Mesothelial cell of epicardium (in vitro differentiated cells): ENCODE measurements at regions not wholly inside any gene's neighbourhood (a gene's known extent, or its start where the extent isn't known, plus 50 kb on each side); places are given as distances from the start of the nearest gene placed in this dataset.

Experiments used
- DNase-seq, 2 experiments: peaks; one replicate each; pipeline ENCODE4 v3.0.0; 2021; ENCODE audit warnings: low spot score in 2 of 2; ENCODE audit not compliant: unreplicated experiment in 2 of 2
- H3K27ac Mint-ChIP-seq: 2 replicates; pipeline ENCODE4 v1.8.0; 2021; ENCODE audit warnings: mixed read lengths
- H3K27me3 Mint-ChIP-seq: 2 replicates; pipeline ENCODE4 v1.8.0; 2021; ENCODE audit warnings: low read depth, mixed read lengths
- H3K36me3 Mint-ChIP-seq: 2 replicates; pipeline ENCODE4 v1.8.0; 2021; ENCODE audit warnings: mixed read lengths
- H3K4me1 Mint-ChIP-seq: 2 replicates; pipeline ENCODE4 v1.8.0; 2021; ENCODE audit warnings: mixed read lengths
- H3K4me3 Mint-ChIP-seq: 2 replicates; pipeline ENCODE4 v1.8.0; 2021; ENCODE audit warnings: mild to moderate bottlenecking, moderate library complexity, mixed read lengths
- H3K9me3 Mint-ChIP-seq: 2 replicates; pipeline ENCODE4 v1.8.0; 2021; ENCODE audit warnings: mixed read lengths
- CTCF ChIP-seq: fragments of 200-600 bp; sonication (generic); IDR thresholded peaks from one replicate; pipeline ENCODE4 v1.5.0; 2021; ENCODE audit warnings: antibody characterized with exemption; ENCODE audit not compliant: unreplicated experiment

- Mint-ChIP-seq H3K36me3 (no peaks in the 10 kb centered on the region), H3K27ac (no peak overlapping the region), H3K9me3 (peaks cover 6% of the 10 kb centered on the region), H3K27me3 (no peaks in the 10 kb centered on the region), H3K4me1 (no peaks in the 10 kb centered on the region), H3K4me3 (no peak overlapping the region)
- no peak for DNase-seq
- no peak for TF ChIP-seq CTCF
Observed at GRCh38 chr13:67990868-67991267, 760.7 kb upstream of the PCDH9 start.

GRCh38 chr13:67986234-67986633, 756.1 kb upstream of the PCDH9 start:
- Mint-ChIP-seq H3K36me3 (no peaks in the 10 kb centered on the region), H3K27me3 (no peaks in the 10 kb centered on the region)

GRCh38 chr13:67977066-67977465, 746.9 kb upstream of the PCDH9 start:
- H3K27ac Mint-ChIP-seq: no peak overlapping the region
- DNase-seq: no peak
- H3K4me3 Mint-ChIP-seq: no peak overlapping the region
- H3K36me3 Mint-ChIP-seq: peaks cover 2% of the 10 kb centered on the region
- no peak for TF ChIP-seq CTCF
- peaks cover 12% of the 10 kb centered on the region for H3K9me3 Mint-ChIP-seq
- H3K4me1 Mint-ChIP-seq: peaks cover under 1% of the 10 kb centered on the region
- no peaks in the 10 kb centered on the region for H3K27me3 Mint-ChIP-seq

More at GRCh38 chr13:67986234-67986633, 756.1 kb upstream of the PCDH9 start:
- no peak for DNase-seq
- H3K27ac Mint-ChIP-seq: no peak overlapping the region
- peaks cover 5% of the 10 kb centered on the region for H3K4me1 Mint-ChIP-seq
- H3K9me3 Mint-ChIP-seq: peaks cover 6% of the 10 kb centered on the region
- TF ChIP-seq CTCF: no peak
- no peak overlapping the region for H3K4me3 Mint-ChIP-seq

GRCh38 chr13:67971291-67971690, 741.2 kb upstream of the PCDH9 start:
- TF ChIP-seq CTCF: no peak
- DNase-seq: no peak
- peaks cover 12% of the 10 kb centered on the region for H3K9me3 Mint-ChIP-seq
- H3K27ac Mint-ChIP-seq: no peak overlapping the region
- no peak overlapping the region for H3K4me3 Mint-ChIP-seq
- peaks cover 29% of the 10 kb centered on the region for H3K4me1 Mint-ChIP-seq
- peaks cover 5% of the 10 kb centered on the region for H3K36me3 Mint-ChIP-seq
- H3K27me3 Mint-ChIP-seq: no peaks in the 10 kb centered on the region

- no peak for DNase-seq
- Mint-ChIP-seq H3K27ac (no peak overlapping the region), H3K9me3 (peaks cover 10% of the 10 kb centered on the region), H3K4me1 (peaks cover 42% of the 10 kb centered on the region), H3K36me3 (peaks cover 5% of the 10 kb centered on the region), H3K27me3 (no peaks in the 10 kb centered on the region), H3K4me3 (no peak overlapping the region)
- TF ChIP-seq CTCF: no peak
Observed at GRCh38 chr13:67967031-67967430, 736.9 kb upstream of the PCDH9 start.

GRCh38 chr13:67966065-67966464, 735.9 kb upstream of the PCDH9 start:
- DNase-seq: no peak
- Mint-ChIP-seq H3K4me1 (peaks cover 36% of the 10 kb centered on the region), H3K4me3 (no peak overlapping the region), H3K27ac (peak overlapping the region; percentile 4), H3K36me3 (peaks cover 5% of the 10 kb centered on the region), H3K9me3 (peaks cover 11% of the 10 kb centered on the region), H3K27me3 (no peaks in the 10 kb centered on the region)
- TF ChIP-seq CTCF: no peak
